ENCODE measurements at regions not wholly inside any gene's neighbourhood (a gene's known extent, or its start where the extent isn't known, plus 50 kb on each side); places are given as distances from the start of the nearest gene placed in this dataset.

DNA sequence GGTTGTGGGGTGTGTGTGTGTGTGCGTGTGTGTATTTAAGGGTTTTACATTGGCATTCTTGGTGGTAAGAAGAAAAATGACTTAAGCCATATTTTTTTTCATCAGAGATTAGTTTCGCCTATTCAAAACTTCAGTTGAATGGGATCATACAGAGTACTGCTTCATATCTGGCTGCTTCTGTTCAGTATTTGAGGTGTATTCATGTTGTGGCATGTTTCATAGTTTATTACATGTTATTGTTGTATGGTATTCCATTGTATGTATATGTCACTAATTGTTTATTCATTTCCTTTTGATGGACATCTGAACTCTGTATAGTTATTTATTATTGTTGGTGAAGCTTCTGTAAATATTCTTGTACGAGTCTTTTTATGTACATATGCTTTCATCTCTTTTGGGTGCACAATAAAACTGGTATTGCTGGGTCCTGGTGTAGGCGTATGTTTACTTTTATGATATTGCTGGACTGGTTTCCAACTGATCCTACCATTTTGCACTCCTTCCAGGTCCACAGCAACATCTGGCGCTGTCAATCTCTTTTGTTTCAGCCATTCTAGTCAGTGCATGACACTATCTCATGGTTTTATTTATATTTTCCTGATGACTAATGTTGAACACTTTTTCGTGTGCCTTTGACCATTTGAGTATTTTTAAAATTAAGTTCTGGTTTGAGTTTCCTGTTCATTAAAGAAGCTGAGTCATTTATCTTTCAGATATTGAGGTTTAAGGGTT is 77.4 kb upstream of the MAF start:
- Histone ChIP-seq H3K4me3 (no peak overlapping the region), H3K79me2 (ENCODE audit: low read depth) (no peaks in the 10 kb centered on the region), H4K20me1 (ENCODE audit: insufficient read depth) (no peaks in the 10 kb centered on the region), H3F3A (ENCODE audit: insufficient read depth, low read depth) (no peaks in the 10 kb centered on the region), H3K27me3 (ENCODE audit: insufficient read depth, low read depth) (peaks cover 10% of the 10 kb centered on the region; the same call in 1 of the 2 replicates), H3K9me3 (ENCODE audit: insufficient read depth, low read depth) (no peaks in the 10 kb centered on the region), H3K36me3 (ENCODE audit: low read depth) (no peaks in the 10 kb centered on the region), H3K4me2 (no peak overlapping the region), H3K9me2 (ENCODE audit: insufficient read depth) (no peaks in the 10 kb centered on the region), H2AFZ (no peak overlapping the region), H3K27ac (no peak overlapping the region), H3K4me1 (replicated peaks; ENCODE audit: insufficient read depth) (no peaks in the 10 kb centered on the region)
- ChIA-PET CTCF (no interaction called here), POLR2A (ENCODE audit: unreplicated experiment) (no interaction called here)
- DNase-seq = no peak
- intact Hi-C loops (cut with micrococcal nuclease; ENCODE audit: unreplicated experiment) = no loop called here
- BruUV-seq (replicated peaks) = no TSS peak
- no peak for TF ChIP-seq EZH2 (IDR thresholded peaks at IDR 0.05; ENCODE audit: low read depth)
- TF ChIP-seq, protein P1, sequence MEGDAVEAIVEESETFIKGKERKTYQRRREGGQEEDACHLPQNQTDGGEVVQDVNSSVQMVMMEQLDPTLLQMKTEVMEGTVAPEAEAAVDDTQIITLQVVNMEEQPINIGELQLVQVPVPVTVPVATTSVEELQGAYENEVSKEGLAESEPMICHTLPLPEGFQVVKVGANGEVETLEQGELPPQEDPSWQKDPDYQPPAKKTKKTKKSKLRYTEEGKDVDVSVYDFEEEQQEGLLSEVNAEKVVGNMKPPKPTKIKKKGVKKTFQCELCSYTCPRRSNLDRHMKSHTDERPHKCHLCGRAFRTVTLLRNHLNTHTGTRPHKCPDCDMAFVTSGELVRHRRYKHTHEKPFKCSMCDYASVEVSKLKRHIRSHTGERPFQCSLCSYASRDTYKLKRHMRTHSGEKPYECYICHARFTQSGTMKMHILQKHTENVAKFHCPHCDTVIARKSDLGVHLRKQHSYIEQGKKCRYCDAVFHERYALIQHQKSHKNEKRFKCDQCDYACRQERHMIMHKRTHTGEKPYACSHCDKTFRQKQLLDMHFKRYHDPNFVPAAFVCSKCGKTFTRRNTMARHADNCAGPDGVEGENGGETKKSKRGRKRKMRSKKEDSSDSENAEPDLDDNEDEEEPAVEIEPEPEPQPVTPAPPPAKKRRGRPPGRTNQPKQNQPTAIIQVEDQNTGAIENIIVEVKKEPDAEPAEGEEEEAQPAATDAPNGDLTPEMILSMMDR (conservative IDR thresholded peaks at IDR 0.05) = no peak

DNA sequence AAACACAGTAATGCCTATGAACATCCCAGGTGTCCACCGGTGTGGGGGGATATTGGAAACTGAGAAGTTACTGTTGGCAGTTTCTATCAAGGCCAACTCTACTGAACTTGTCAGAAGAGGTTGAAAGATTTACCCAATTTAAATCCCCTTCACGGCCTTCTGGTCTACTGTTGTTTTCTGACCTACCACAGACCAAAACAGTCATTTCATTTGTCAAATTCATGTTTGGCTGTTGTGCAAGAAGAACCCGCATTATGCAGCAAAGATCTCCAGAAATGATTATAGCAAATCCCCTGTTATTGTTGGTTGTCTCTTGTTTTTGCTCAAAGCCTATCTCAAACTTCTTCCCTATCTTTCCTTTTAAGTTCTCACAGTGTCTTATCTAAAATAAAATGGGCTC is 73.1 kb upstream of the MAF start:
- H3K79me2 ChIP-seq (ENCODE audit: low read depth) = no peaks in the 10 kb centered on the region
- no peaks in the 10 kb centered on the region for H3K4me1 ChIP-seq (replicated peaks; ENCODE audit: insufficient read depth)
- no peak overlapping the region for H3K27ac ChIP-seq
- DNase-seq = no peak
- H3K4me3 ChIP-seq = no peak overlapping the region
- POLR2A ChIA-PET (ENCODE audit: unreplicated experiment) = no interaction called here
- peaks cover 7% of the 10 kb centered on the region; the same call in 1 of the 2 replicates for H3K27me3 ChIP-seq (ENCODE audit: insufficient read depth, low read depth)
- TF ChIP-seq, protein P1 (conservative IDR thresholded peaks at IDR 0.05) = no peak
- no peak for TF ChIP-seq EZH2 (IDR thresholded peaks at IDR 0.05; ENCODE audit: low read depth)
- CTCF ChIA-PET = no interaction called here
- no peak overlapping the region for H3K4me2 ChIP-seq
- no peaks in the 10 kb centered on the region for H3K9me3 ChIP-seq (ENCODE audit: insufficient read depth, low read depth)
- no TSS peak for BruUV-seq (replicated peaks)
- intact Hi-C loops (cut with micrococcal nuclease; ENCODE audit: unreplicated experiment) = no loop called here
- no peaks in the 10 kb centered on the region for H3K36me3 ChIP-seq (ENCODE audit: low read depth)
- H2AFZ ChIP-seq = no peak overlapping the region
- no peaks in the 10 kb centered on the region for H3F3A ChIP-seq (ENCODE audit: insufficient read depth, low read depth)
- no peaks in the 10 kb centered on the region for H3K9me2 ChIP-seq (ENCODE audit: insufficient read depth)
- H4K20me1 ChIP-seq (ENCODE audit: insufficient read depth) = no peaks in the 10 kb centered on the region

DNA sequence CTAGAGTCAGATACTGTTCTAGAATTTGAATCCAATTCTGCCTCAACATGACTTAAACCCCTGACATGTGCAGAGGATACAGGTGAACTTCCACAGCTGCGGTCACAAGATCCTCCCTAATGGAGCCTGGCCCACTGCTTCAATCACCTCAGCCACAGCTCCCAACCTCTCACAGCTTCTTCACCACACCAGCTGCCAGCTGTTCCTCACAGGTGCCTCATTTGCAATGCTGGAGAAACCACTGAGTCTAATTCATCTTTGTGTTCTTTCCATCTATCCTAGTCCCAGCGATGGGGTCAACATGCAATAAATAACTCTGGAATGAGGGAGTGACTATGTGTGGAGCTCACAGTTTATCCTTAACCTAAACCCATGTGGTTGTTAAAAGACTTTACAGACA is 72.0 kb upstream of the MAF start:
- no TSS peak for BruUV-seq (replicated peaks)
- TF ChIP-seq, protein P1 (conservative IDR thresholded peaks at IDR 0.05) = no peak
- no peak for TF ChIP-seq EZH2 (IDR thresholded peaks at IDR 0.05; ENCODE audit: low read depth)
- Histone ChIP-seq H3K27me3 (ENCODE audit: insufficient read depth, low read depth) (peaks cover 2% of the 10 kb centered on the region; the same call in 1 of the 2 replicates), H3K36me3 (ENCODE audit: low read depth) (no peaks in the 10 kb centered on the region), H3K27ac (no peak overlapping the region), H3K4me3 (no peak overlapping the region), H3F3A (ENCODE audit: insufficient read depth, low read depth) (no peaks in the 10 kb centered on the region), H3K9me2 (ENCODE audit: insufficient read depth) (no peaks in the 10 kb centered on the region), H4K20me1 (ENCODE audit: insufficient read depth) (no peaks in the 10 kb centered on the region), H3K4me2 (no peak overlapping the region), H3K4me1 (replicated peaks; ENCODE audit: insufficient read depth) (no peaks in the 10 kb centered on the region), H3K9me3 (ENCODE audit: insufficient read depth, low read depth) (no peaks in the 10 kb centered on the region), H3K79me2 (ENCODE audit: low read depth) (no peaks in the 10 kb centered on the region), H2AFZ (no peak overlapping the region)
- DNase-seq = no peak
- intact Hi-C loops (cut with micrococcal nuclease; ENCODE audit: unreplicated experiment) = no loop called here
- ChIA-PET POLR2A (ENCODE audit: unreplicated experiment) (no interaction called here), CTCF (no interaction called here)

Measured in PC-9 (cell line).